Natural killer cell (primary cell): ENCODE measurements at regions not wholly inside any gene's neighbourhood (a gene's known extent, or its start where the extent isn't known, plus 50 kb on each side); places are given as distances from the start of the nearest gene placed in this dataset.

Experiments
- ATAC-seq, 3 donors: fragments of 150-1000 bp in 2 of 3; fragments of 200-7000 bp in 1 of 3; cut with Tn5 transposase; 1 replicate in 1 of 3; 2 replicates in 2 of 3; pipeline ENCODE4 v1.10.0; 2021; ENCODE audit warnings: mild to moderate bottlenecking in 2 of 3, moderate library complexity in 2 of 3
- DNase-seq, 2 donors: peaks; one replicate each; pipeline versions ENCODE4 v3.0.0 to v3.0.0-alpha.2; 2013 to 2021; ENCODE audit warnings: mixed read lengths in 1 of 2
- H3K27ac ChIP-seq: one replicate; pipeline ENCODE4 v1.5.1; 2013; ENCODE audit warnings: mild to moderate bottlenecking, low read length
- H3K27me3 ChIP-seq: one replicate; pipeline ENCODE4 v1.6.1; 2013; ENCODE audit warnings: low read length; ENCODE audit not compliant: control insufficient read depth, insufficient read depth
- H3K36me3 ChIP-seq: one replicate; pipeline ENCODE4 v1.6.1; 2013; ENCODE audit warnings: low read length; ENCODE audit not compliant: control insufficient read depth, insufficient read depth
- H3K4me1 ChIP-seq: one replicate; pipeline ENCODE4 v1.6.1; 2013; ENCODE audit warnings: low read length; ENCODE audit not compliant: control insufficient read depth, insufficient read depth
- H3K4me3 ChIP-seq: one replicate; pipeline ENCODE4 v1.5.1; 2013; ENCODE audit warnings: low read length
- H3K9me3 ChIP-seq: one replicate; pipeline ENCODE4 v1.6.1; 2013; ENCODE audit warnings: low read length; ENCODE audit not compliant: control insufficient read depth, insufficient read depth
- H3K27ac Mint-ChIP-seq, 2 donors: one replicate each; pipeline ENCODE4 v1.8.0; 2022; ENCODE audit warnings: mild to moderate bottlenecking in 2 of 2, mixed read lengths in 2 of 2, moderate library complexity in 1 of 2
- H3K27me3 Mint-ChIP-seq, 2 donors: one replicate each; pipeline ENCODE4 v1.8.0; 2022; ENCODE audit warnings: low read depth in 2 of 2, mixed read lengths in 2 of 2
- H3K36me3 Mint-ChIP-seq: one replicate; pipeline ENCODE4 v1.8.0; 2022; ENCODE audit warnings: mixed read lengths
- H3K4me1 Mint-ChIP-seq, 2 donors: one replicate each; pipeline ENCODE4 v1.8.0; 2022; ENCODE audit warnings: mixed read lengths in 2 of 2
- H3K4me3 Mint-ChIP-seq: one replicate; pipeline ENCODE4 v1.8.0; 2022; ENCODE audit warnings: mild to moderate bottlenecking, moderate library complexity, mixed read lengths
- H3K9me3 Mint-ChIP-seq, 2 donors: one replicate each; pipeline ENCODE4 v1.8.0; 2022; ENCODE audit warnings: mixed read lengths in 2 of 2
- WGBS: methylation state at CpG from one replicate; pipeline ENCODE4 v1.1.7; 2013; ENCODE audit warnings: missing lambda C conversion rate; ENCODE audit not compliant: insufficient coverage; 5-methylcytosine and 5-hydroxymethylcytosine counted together
- intact Hi-C: fragments of 100-400 bp; cut with micrococcal nuclease; formaldehyde crosslinking; loops from one replicate; pipeline ENCODE4 v1.14.2; 2022
- TF ChIP-seq, protein P1 (sequence below): fragments of 200-600 bp; IDR thresholded peaks from one replicate; pipeline ENCODE4 v1.8.0; 2022; ENCODE audit warnings: antibody characterized with exemption

DNA sequence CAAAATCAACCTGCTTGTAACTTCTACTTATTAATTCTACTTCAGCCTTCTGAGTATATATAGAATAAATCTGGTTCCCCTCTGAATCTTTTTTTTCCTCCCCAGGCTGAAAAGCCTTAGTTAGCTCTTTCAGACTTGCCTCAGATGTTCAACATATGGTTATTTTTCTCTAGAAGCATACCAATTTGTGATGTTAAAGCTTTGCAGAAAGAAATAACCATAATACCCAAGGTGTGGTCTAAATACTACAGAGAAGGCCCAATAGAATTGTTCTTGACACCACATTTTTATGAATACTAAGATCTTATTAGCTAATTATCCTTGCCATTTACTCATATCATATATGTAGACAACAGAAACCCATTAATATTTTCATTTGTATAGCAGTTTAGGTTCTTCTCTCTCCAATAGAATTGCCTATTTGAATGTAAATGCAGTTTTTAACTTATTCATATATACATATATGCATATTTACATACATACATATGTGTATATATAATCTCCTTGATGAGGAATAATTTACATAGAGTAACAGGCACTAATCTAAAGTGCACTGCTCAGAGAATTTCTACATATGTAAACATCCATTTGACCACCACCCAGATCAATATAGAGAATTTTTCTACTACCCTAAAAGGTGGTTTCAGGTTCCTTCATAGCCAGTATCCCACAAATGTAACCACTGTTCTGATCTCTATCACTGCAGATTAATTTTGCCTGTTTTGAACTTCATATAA, 175.2 kb upstream of the IVNS1ABP start:
- no peak overlapping the region for H3K27ac ChIP-seq
- no peak overlapping the region for H3K4me3 ChIP-seq
- intact Hi-C loops = no loop called here
- TF ChIP-seq, protein P1, sequence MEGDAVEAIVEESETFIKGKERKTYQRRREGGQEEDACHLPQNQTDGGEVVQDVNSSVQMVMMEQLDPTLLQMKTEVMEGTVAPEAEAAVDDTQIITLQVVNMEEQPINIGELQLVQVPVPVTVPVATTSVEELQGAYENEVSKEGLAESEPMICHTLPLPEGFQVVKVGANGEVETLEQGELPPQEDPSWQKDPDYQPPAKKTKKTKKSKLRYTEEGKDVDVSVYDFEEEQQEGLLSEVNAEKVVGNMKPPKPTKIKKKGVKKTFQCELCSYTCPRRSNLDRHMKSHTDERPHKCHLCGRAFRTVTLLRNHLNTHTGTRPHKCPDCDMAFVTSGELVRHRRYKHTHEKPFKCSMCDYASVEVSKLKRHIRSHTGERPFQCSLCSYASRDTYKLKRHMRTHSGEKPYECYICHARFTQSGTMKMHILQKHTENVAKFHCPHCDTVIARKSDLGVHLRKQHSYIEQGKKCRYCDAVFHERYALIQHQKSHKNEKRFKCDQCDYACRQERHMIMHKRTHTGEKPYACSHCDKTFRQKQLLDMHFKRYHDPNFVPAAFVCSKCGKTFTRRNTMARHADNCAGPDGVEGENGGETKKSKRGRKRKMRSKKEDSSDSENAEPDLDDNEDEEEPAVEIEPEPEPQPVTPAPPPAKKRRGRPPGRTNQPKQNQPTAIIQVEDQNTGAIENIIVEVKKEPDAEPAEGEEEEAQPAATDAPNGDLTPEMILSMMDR = no peak
- H3K27me3 ChIP-seq = no peaks in the 10 kb centered on the region
- no peak overlapping the region for H3K4me3 Mint-ChIP-seq
- H3K36me3 ChIP-seq = no peaks in the 10 kb centered on the region
- peaks cover 5 to 7% of the 10 kb centered on the region in 2 donors for H3K4me1 Mint-ChIP-seq
- no peaks in the 10 kb centered on the region for H3K36me3 Mint-ChIP-seq
- peaks cover 3 to 8% of the 10 kb centered on the region in 2 donors for H3K27me3 Mint-ChIP-seq
- no peaks in the 10 kb centered on the region for H3K9me3 Mint-ChIP-seq
- no peaks in the 10 kb centered on the region for H3K4me1 ChIP-seq
- no peak for DNase-seq
- H3K27ac Mint-ChIP-seq = no peak overlapping the region
- no peak for ATAC-seq
- H3K9me3 ChIP-seq = no peaks in the 10 kb centered on the region

DNA sequence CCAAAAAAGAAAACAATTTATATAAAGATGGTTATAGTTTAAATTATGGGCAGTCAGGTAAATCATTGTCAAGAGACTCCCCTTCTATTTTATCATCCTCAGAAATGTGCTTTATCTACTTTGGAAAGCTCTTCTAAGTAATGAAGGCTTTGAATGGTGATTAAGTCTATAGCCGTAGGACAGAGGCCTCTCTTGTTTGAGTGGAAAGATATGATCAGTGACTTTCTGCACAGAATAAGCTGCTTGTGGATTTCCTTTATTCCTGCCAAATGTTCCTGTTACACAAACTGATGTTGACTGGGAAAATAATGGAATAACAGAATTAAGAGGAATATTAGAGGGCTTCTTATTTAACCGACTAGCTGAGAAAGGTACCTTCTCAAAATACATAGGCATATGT, 174.6 kb upstream of the IVNS1ABP start:
- ATAC-seq = no peak
- Histone ChIP-seq H3K4me3 (no peak overlapping the region), H3K27me3 (no peaks in the 10 kb centered on the region), H3K9me3 (no peaks in the 10 kb centered on the region), H3K36me3 (no peaks in the 10 kb centered on the region), H3K4me1 (no peaks in the 10 kb centered on the region), H3K27ac (no peak overlapping the region)
- Mint-ChIP-seq H3K4me3 (no peak overlapping the region), H3K27me3 (peaks cover 3 to 8% of the 10 kb centered on the region in 2 donors), H3K27ac (no peak overlapping the region), H3K36me3 (no peaks in the 10 kb centered on the region), H3K9me3 (no peaks in the 10 kb centered on the region), H3K4me1 (peaks cover 5 to 7% of the 10 kb centered on the region in 2 donors)
- no peak for DNase-seq
- TF ChIP-seq, protein P1 = no peak
- intact Hi-C loops = no loop called here
- WGBS = 100% methylated on average over 2 of the region's 2 CpGs

DNA sequence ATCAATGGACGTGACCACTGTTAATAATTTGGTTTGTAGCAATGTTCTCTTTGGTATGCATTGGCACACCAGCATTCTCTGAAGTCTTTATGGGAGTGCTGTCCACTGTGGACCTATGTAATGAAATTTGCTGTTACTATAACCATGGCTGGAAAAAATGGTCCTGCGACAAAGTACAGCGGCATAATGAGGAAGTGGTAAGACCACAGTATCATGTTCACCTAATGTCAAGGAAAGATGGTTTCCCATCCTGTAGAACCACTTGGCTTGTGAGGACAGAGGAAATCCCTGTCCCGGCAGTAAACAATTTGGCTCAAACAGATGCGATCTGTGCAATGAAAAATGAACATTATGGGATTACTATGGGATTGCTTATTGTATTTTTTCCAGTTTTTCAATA, 173.9 kb upstream of the IVNS1ABP start:
- Histone ChIP-seq H3K36me3 (no peaks in the 10 kb centered on the region), H3K27ac (no peak overlapping the region), H3K27me3 (no peaks in the 10 kb centered on the region), H3K4me1 (no peaks in the 10 kb centered on the region), H3K4me3 (no peak overlapping the region), H3K9me3 (no peaks in the 10 kb centered on the region)
- ATAC-seq = no peak
- no peak overlapping the region for H3K4me3 Mint-ChIP-seq
- no peaks in the 10 kb centered on the region for H3K36me3 Mint-ChIP-seq
- DNase-seq = no peak
- peaks cover 5 to 6% of the 10 kb centered on the region in 2 donors for H3K4me1 Mint-ChIP-seq
- peaks cover under 1 to 6% of the 10 kb centered on the region in 2 donors for H3K27me3 Mint-ChIP-seq
- TF ChIP-seq, protein P1 = no peak
- intact Hi-C loops = no loop called here
- no peaks in the 10 kb centered on the region for H3K9me3 Mint-ChIP-seq
- no peak overlapping the region for H3K27ac Mint-ChIP-seq
- 92% methylated on average over 5 of the region's 5 CpGs for WGBS

DNA sequence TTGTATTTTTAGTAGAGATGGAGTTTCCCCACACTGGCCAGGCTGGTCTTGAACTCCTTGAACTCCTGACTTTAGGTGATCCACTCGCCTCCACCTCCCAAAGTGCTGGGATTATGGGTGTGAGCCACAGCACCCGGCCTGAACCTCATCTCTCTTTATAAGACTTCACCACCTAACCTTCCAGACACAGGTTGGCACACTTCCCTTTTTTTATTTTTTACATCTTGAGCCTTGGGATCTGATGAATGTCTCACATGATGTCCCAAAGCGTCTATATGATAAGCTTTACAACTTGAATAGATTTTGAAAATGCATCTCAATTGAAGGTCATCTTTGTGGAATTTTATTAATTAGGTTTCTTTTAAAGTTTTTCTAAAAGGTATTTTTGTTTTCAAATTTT, 172.4 kb upstream of the IVNS1ABP start:
- Mint-ChIP-seq H3K4me3 (no peak overlapping the region), H3K36me3 (no peaks in the 10 kb centered on the region), H3K9me3 (no peaks in the 10 kb centered on the region), H3K27me3 (no peaks in the 10 kb centered on the region), H3K4me1 (no peaks in the 10 kb centered on the region), H3K27ac (no peak overlapping the region)
- H3K36me3 ChIP-seq = no peaks in the 10 kb centered on the region
- TF ChIP-seq, protein P1 = no peak
- DNase-seq (no peak), ATAC-seq (no peak)
- WGBS = 84% methylated on average over 3 of the region's 3 CpGs
- H3K27ac ChIP-seq = no peak overlapping the region
- intact Hi-C loops = no loop called here
- no peak overlapping the region for H3K4me3 ChIP-seq
- no peaks in the 10 kb centered on the region for H3K9me3 ChIP-seq
- no peaks in the 10 kb centered on the region for H3K27me3 ChIP-seq
- H3K4me1 ChIP-seq = no peaks in the 10 kb centered on the region
